Tibial nerve (tissue), 4 donors: ENCODE measurements at regions not wholly inside any gene's neighbourhood (a gene's known extent, or its start where the extent isn't known, plus 50 kb on each side); places are given as distances from the start of the nearest gene placed in this dataset.
A peak's percentile ranks its signal among the peaks of the same experiment; 100 is the strongest.

Source experiments
- DNase-seq, 2 donors: peaks; one replicate each; pipeline ENCODE4 v3.0.0-alpha.2; 2019; ENCODE audit warnings: low spot score in 2 of 2
- H3K27ac ChIP-seq, 4 donors: fragments of 200-600 bp; sonication (generic) in 3 of 4; one replicate each; pipeline ENCODE4 v1.5.1; 2017 to 2019; ENCODE audit warnings: mild to moderate bottlenecking in 1 of 4
- H3K27me3 ChIP-seq, 2 donors: fragments of 200-600 bp; sonication (generic) in 1 of 2; one replicate each; pipeline versions ENCODE4 v1.5.1 to v1.6.0; 2017 to 2019
- H3K36me3 ChIP-seq, 3 donors: fragments of 200-600 bp; sonication (generic); one replicate each; pipeline ENCODE4 v1.5.1; 2018 to 2019
- H3K4me1 ChIP-seq, 4 donors: fragments of 200-600 bp; sonication (generic) in 3 of 4; one replicate each; pipeline ENCODE4 v1.5.1; 2017 to 2019
- H3K4me3 ChIP-seq, 4 donors: fragments of 200-600 bp; sonication (generic) in 3 of 4; one replicate each; pipeline ENCODE4 v1.5.1; 2017 to 2019; ENCODE audit warnings: mild to moderate bottlenecking in 1 of 4, moderate library complexity in 1 of 4
- H3K9me3 ChIP-seq, 4 donors: fragments of 200-600 bp; sonication (generic) in 3 of 4; one replicate each; pipeline ENCODE4 v1.5.1; 2017 to 2019
- EP300 ChIP-seq, 2 donors: sonication (generic); formaldehyde crosslinking; IDR thresholded peaks; one replicate each; pipeline ENCODE4 v1.6.1; 2017; ENCODE audit warnings: antibody characterized with exemption in 2 of 2, mild to moderate bottlenecking in 1 of 2
- POLR2A ChIP-seq, 2 donors: fragments of 450-650 bp; IDR thresholded peaks; one replicate each; pipeline ENCODE4 v1.6.1; 2017; ENCODE audit warnings: antibody characterized with exemption in 2 of 2, mild to moderate bottlenecking in 2 of 2, moderate library complexity in 2 of 2
- WGBS, 2 donors: methylation state at CpG; one replicate each; pipeline ENCODE4 v1.1.5; 2018; 5-methylcytosine and 5-hydroxymethylcytosine counted together
- TF ChIP-seq, protein P1 (sequence below), 5 experiments: fragments of 200-600 bp in 3 of 5; fragments of 450-650 bp in 2 of 5; sonication (generic) in 3 of 5; IDR thresholded peaks; one replicate each; pipeline ENCODE4 v1.5.1; 2016 to 2019; ENCODE audit warnings: antibody characterized with exemption in 5 of 5, mild to moderate bottlenecking in 3 of 5, moderate library complexity in 2 of 5

DNA sequence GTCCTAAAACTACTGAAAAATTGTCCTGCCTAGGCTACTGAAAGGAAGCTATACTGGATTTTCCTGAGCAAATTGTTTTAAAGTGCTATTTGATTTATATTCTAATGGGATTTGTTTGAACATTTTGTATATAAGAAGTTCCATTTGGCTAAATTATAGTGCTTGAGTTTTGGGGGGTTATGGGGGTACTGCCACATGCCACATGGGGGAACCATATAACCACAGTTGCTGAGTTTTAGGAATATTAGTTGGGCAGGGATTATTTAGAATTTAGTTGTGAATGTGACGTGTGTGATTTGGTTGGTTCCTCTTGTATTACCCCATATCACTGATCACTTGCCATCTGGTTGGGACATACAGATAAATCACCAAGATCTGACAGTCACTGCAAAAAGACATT, 224.5 kb upstream of the TAPT1 start:
- TF ChIP-seq POLR2A (IDR thresholded peaks at IDR 0.05) (no peak), EP300 (IDR thresholded peaks at IDR 0.05) (no peak)
- TF ChIP-seq, protein P1, sequence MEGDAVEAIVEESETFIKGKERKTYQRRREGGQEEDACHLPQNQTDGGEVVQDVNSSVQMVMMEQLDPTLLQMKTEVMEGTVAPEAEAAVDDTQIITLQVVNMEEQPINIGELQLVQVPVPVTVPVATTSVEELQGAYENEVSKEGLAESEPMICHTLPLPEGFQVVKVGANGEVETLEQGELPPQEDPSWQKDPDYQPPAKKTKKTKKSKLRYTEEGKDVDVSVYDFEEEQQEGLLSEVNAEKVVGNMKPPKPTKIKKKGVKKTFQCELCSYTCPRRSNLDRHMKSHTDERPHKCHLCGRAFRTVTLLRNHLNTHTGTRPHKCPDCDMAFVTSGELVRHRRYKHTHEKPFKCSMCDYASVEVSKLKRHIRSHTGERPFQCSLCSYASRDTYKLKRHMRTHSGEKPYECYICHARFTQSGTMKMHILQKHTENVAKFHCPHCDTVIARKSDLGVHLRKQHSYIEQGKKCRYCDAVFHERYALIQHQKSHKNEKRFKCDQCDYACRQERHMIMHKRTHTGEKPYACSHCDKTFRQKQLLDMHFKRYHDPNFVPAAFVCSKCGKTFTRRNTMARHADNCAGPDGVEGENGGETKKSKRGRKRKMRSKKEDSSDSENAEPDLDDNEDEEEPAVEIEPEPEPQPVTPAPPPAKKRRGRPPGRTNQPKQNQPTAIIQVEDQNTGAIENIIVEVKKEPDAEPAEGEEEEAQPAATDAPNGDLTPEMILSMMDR (IDR thresholded peaks at IDR 0.05), result no peak
- 67 to 69% methylated on average over 1 of the region's 1 CpG for WGBS, 2 donors
- no peak for DNase-seq

DNA sequence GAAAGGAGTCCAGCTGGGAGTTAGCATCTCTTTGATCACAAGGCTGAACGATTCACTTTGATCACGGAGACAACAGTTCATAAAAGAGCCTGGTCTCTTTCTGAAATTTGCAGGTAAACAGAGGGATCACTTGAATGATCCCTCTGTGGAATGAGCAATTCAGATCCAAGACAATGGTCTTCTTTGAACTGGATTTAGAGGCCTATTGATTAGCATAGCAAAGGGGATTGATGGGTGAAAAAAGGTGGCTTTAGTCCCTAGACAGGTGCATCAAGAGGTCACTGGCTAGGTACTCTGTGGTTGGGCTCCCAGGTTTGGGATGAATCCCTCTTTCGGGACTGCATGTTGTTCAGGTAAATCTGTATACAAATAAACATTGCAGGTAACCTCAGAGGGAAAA, 223.8 kb upstream of the TAPT1 start:
- no peak overlapping the region for H3K4me3 ChIP-seq
- H3K27ac ChIP-seq, result no peak overlapping the region
- 54 to 68% methylated on average over 3 of the region's 3 CpGs for WGBS, 2 donors
- no peaks in the 10 kb centered on the region for H3K4me1 ChIP-seq
- TF ChIP-seq, protein P1 (IDR thresholded peaks at IDR 0.05), result no peak
- no peak for TF ChIP-seq EP300 (IDR thresholded peaks at IDR 0.05)
- no peak for TF ChIP-seq POLR2A (IDR thresholded peaks at IDR 0.05)
- no peak for DNase-seq
- no peaks in the 10 kb centered on the region for H3K9me3 ChIP-seq
- H3K36me3 ChIP-seq, result no peaks in the 10 kb centered on the region
- H3K27me3 ChIP-seq, result no peaks in the 10 kb centered on the region

More for the DNA sequence above, 224.5 kb upstream of the TAPT1 start:
- Histone ChIP-seq H3K36me3 (no peaks in the 10 kb centered on the region), H3K9me3 (no peaks in the 10 kb centered on the region), H3K4me1 (no peaks in the 10 kb centered on the region), H3K27ac (no peak overlapping the region), H3K4me3 (no peak overlapping the region), H3K27me3 (no peaks in the 10 kb centered on the region)

DNA sequence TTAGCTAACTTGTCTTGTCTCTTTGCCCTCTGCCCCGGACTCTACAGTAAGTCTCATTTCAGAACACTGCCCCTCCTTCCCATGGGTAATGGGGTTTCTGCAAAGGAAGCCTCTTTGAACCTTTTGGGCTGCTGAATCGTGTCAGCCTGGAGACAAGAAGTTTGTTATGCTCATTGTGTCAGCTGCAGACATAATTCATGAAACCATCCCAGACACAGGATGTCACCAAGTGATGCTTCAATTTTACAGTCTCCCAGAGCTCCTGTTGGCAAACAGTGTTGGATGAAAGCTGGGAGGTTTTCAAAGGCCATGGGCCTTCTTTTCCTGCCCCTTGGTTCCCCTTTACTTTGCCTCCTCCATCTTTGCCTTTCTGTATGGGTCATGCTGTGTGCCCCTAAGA, 223.1 kb upstream of the TAPT1 start:
- no peak for DNase-seq
- Histone ChIP-seq H3K4me3 (no peak overlapping the region), H3K36me3 (no peaks in the 10 kb centered on the region), H3K9me3 (no peaks in the 10 kb centered on the region), H3K4me1 (no peaks in the 10 kb centered on the region), H3K27me3 (no peaks in the 10 kb centered on the region), H3K27ac (no peak overlapping the region)
- 34 to 42% methylated on average over 2 of the region's 2 CpGs for WGBS, 2 donors
- TF ChIP-seq EP300 (IDR thresholded peaks at IDR 0.05) (no peak), POLR2A (IDR thresholded peaks at IDR 0.05) (no peak)
- TF ChIP-seq, protein P1 (IDR thresholded peaks at IDR 0.05), result no peak

DNA sequence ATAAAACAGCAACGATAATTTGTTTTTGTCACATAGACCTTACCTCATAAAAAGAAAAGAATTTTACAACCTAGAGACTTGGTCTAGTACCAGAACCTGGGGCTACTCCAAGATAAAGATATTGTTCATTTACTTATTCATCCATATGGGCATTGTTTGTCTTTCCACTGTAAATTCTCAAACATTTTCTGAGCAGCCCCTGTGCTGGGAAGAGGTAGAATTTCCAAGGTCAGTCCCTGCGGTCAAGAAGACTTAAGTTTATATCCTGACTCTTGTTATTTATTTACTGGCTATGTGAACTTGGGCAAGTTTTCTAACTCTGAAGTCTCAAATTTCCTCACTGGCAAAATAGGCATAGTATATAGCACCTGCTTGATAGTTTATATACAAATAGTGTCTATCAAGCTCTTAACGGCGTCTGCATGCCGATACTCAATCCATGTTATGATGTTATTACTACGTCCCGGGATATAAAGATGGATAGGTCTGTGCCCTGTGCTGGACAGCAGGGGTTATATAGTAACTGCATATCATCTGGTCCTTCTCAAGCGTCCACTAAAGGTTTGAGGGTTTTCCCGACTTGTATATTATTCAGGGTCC, 222.1 kb upstream of the TAPT1 start:
- Histone ChIP-seq H3K4me1 (no peaks in the 10 kb centered on the region), H3K36me3 (no peaks in the 10 kb centered on the region), H3K27ac (no peak overlapping the region), H3K9me3 (no peaks in the 10 kb centered on the region), H3K4me3 (no peak overlapping the region), H3K27me3 (no peaks in the 10 kb centered on the region)
- WGBS, 2 donors, result 83 to 84% methylated on average over 9 of the region's 9 CpGs
- no peak for TF ChIP-seq EP300 (IDR thresholded peaks at IDR 0.05)
- TF ChIP-seq, protein P1 (IDR thresholded peaks at IDR 0.05), result no peak
- no peak for TF ChIP-seq POLR2A (IDR thresholded peaks at IDR 0.05)
- DNase-seq, result no peak

DNA sequence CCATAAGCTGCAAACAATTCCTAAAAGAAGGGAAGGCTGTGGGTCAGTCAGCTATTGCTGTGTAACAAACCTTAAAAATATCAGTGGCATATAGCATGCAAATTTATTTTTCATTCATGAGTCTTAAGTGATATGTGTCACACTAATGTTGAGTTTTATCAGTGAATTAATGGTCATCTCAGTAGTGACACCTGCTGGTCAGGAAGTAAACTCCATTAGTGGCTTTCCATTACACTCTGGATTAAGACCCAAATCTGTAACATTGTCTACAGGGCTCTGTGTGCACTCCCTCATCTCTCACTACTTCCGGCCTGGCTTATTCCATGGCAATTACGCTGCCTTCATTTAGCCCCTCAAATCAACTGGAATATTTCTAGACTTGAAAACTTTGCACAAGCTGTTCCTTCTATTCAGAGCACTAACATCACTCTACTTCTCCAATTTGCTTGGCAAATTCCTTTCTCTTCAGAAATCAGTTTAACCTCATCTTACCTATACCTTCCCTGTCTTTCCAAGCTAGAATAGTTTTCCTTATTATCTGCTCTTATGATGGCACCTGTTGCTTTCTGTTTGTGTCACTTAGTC, 217.3 kb upstream of the TAPT1 start:
- DNase-seq, result peak in 1 of 2 donors; percentile 12
- no peak overlapping the region for H3K27ac ChIP-seq
- TF ChIP-seq, protein P1 (IDR thresholded peaks at IDR 0.05), result peak in 4 of 5 experiments; percentile 28 to 50 (median 44)
- TF ChIP-seq EP300 (IDR thresholded peaks at IDR 0.05) (no peak), POLR2A (IDR thresholded peaks at IDR 0.05) (no peak)
- H3K4me1 ChIP-seq, result peaks cover 0 to 9% (median 0%) of the 10 kb centered on the region in 4 donors
- H3K27me3 ChIP-seq, result no peaks in the 10 kb centered on the region
- H3K9me3 ChIP-seq, result no peaks in the 10 kb centered on the region
- no peak overlapping the region for H3K4me3 ChIP-seq
- H3K36me3 ChIP-seq, result no peaks in the 10 kb centered on the region
- WGBS, 2 donors, result 73 to 77% methylated on average over 2 of the region's 2 CpGs
